ENCODE measurements at regions not wholly inside any gene's neighbourhood (a gene's known extent, or its start where the extent isn't known, plus 50 kb on each side); places are given as distances from the start of the nearest gene placed in this dataset.

DNA sequence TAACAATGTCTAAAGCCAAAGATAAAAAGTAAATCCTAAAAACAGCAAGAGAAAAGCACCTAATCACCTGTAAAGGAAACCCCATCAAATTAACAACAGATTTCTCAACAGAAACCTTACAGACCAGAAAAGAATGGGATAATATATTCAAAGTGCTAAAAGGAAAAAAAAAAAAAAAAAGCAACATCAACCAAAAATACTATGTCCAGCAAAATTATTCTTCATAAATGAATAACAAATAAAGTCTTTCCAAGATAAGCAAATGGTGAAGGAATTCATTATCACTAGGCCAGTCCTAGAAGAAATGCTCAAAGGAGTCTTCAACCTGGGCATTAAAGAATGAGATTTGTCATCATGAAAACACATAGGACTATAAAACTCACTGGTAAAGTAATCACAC is 192.0 kb upstream of the UBASH3B start:
- TF ChIP-seq, protein P1, sequence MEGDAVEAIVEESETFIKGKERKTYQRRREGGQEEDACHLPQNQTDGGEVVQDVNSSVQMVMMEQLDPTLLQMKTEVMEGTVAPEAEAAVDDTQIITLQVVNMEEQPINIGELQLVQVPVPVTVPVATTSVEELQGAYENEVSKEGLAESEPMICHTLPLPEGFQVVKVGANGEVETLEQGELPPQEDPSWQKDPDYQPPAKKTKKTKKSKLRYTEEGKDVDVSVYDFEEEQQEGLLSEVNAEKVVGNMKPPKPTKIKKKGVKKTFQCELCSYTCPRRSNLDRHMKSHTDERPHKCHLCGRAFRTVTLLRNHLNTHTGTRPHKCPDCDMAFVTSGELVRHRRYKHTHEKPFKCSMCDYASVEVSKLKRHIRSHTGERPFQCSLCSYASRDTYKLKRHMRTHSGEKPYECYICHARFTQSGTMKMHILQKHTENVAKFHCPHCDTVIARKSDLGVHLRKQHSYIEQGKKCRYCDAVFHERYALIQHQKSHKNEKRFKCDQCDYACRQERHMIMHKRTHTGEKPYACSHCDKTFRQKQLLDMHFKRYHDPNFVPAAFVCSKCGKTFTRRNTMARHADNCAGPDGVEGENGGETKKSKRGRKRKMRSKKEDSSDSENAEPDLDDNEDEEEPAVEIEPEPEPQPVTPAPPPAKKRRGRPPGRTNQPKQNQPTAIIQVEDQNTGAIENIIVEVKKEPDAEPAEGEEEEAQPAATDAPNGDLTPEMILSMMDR (IDR thresholded peaks at IDR 0.05; ENCODE audit: low read depth, low read length): no peak
- no peaks in the 10 kb centered on the region for H3K9me3 ChIP-seq (ENCODE audit: low read depth)

DNA sequence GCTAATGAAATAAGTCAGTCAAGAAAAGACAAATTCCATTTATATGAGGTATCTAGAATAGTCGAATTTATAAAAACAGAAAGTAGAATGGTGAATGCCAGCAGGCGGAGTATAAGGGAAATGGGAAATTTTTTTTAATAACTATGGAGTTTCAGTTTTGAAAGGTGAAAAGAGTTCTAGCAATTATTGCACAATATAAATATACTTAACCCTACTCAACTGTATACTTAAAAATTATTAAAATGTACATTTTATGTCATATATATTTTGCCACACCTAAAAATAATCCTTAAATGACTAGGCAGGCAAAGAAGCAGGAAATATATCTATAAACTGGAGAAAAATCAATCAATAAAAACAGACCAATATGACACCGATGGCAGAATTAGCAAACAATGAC is 196.5 kb upstream of the UBASH3B start:
- DNase-seq (ENCODE audit: low read depth in 1 of 2, low spot score in 1 of 2): no peak
- Histone ChIP-seq H3K27ac (no peak overlapping the region), H3K4me3 (no peak overlapping the region), H3K9me3 (ENCODE audit: low read depth) (no peaks in the 10 kb centered on the region), H3K36me3 (no peaks in the 10 kb centered on the region), H3K27me3 (no peaks in the 10 kb centered on the region), H3K4me1 (ENCODE audit: low read depth) (no peaks in the 10 kb centered on the region)
- TF ChIP-seq, protein P1 (IDR thresholded peaks at IDR 0.05; ENCODE audit: low read depth, low read length): no peak

More for the DNA sequence above, 192.0 kb upstream of the UBASH3B start:
- H3K36me3 ChIP-seq: no peaks in the 10 kb centered on the region
- no peaks in the 10 kb centered on the region for H3K27me3 ChIP-seq
- no peak overlapping the region for H3K27ac ChIP-seq
- no peak for DNase-seq (ENCODE audit: low read depth in 1 of 2, low spot score in 1 of 2)
- peaks cover 5% of the 10 kb centered on the region for H3K4me1 ChIP-seq (ENCODE audit: low read depth)
- H3K4me3 ChIP-seq: no peak overlapping the region

GRCh38 chr11:122453586-122453985 is 201.9 kb upstream of the UBASH3B start:
- Histone ChIP-seq H3K4me3 (no peak overlapping the region), H3K27ac (no peak overlapping the region), H3K27me3 (no peaks in the 10 kb centered on the region), H3K9me3 (ENCODE audit: low read depth) (no peaks in the 10 kb centered on the region), H3K36me3 (no peaks in the 10 kb centered on the region), H3K4me1 (ENCODE audit: low read depth) (no peaks in the 10 kb centered on the region)
- TF ChIP-seq, protein P1 (IDR thresholded peaks at IDR 0.05; ENCODE audit: low read depth, low read length): no peak
- no peak for DNase-seq (ENCODE audit: low read depth in 1 of 2, low spot score in 1 of 2)

GRCh38 chr11:122451911-122452310 is 203.6 kb upstream of the UBASH3B start:
- H3K27me3 ChIP-seq: no peaks in the 10 kb centered on the region
- H3K9me3 ChIP-seq (ENCODE audit: low read depth): no peaks in the 10 kb centered on the region
- no peak for DNase-seq (ENCODE audit: low read depth in 1 of 2, low spot score in 1 of 2)
- H3K4me3 ChIP-seq: no peak overlapping the region
- no peaks in the 10 kb centered on the region for H3K36me3 ChIP-seq
- no peaks in the 10 kb centered on the region for H3K4me1 ChIP-seq (ENCODE audit: low read depth)
- no peak overlapping the region for H3K27ac ChIP-seq
- TF ChIP-seq, protein P1 (IDR thresholded peaks at IDR 0.05; ENCODE audit: low read depth, low read length): no peak

GRCh38 chr11:122441666-122442035 is 213.9 kb upstream of the UBASH3B start:
- Histone ChIP-seq H3K9me3 (ENCODE audit: low read depth) (no peaks in the 10 kb centered on the region), H3K4me1 (ENCODE audit: low read depth) (peaks cover 28% of the 10 kb centered on the region), H3K36me3 (no peaks in the 10 kb centered on the region), H3K27me3 (no peaks in the 10 kb centered on the region), H3K4me3 (no peak overlapping the region), H3K27ac (no peak overlapping the region)
- TF ChIP-seq, protein P1 (IDR thresholded peaks at IDR 0.05; ENCODE audit: low read depth, low read length): no peak
- peak in 1 of 2 donors; percentile 1 for DNase-seq (ENCODE audit: low read depth in 1 of 2, low spot score in 1 of 2)

Measured in cardiac muscle cell (in vitro differentiated cells and primary cell).